SJCRH30 (cell line): ENCODE measurements at regions not wholly inside any gene's neighbourhood (a gene's known extent, or its start where the extent isn't known, plus 50 kb on each side); places are given as distances from the start of the nearest gene placed in this dataset.

ENCODE experiments used
- DNase-seq, 2 experiments: peaks; one replicate each; pipeline ENCODE4 v3.0.0-alpha.2; 2015 to 2020
- H3K27ac ChIP-seq: fragments of 250-450 bp; sonication (Bioruptor Pico); 2 replicates; pipeline ENCODE4 v1.5.1; 2020; ENCODE audit warnings: mild to moderate bottlenecking, moderate library complexity
- H3K27me3 ChIP-seq: fragments of 250-450 bp; sonication (Bioruptor Pico); 2 replicates; pipeline ENCODE4 v1.5.1; 2020; ENCODE audit warnings: mild to moderate bottlenecking, moderate library complexity
- H3K36me3 ChIP-seq: fragments of 250-450 bp; sonication (Bioruptor Pico); 2 replicates; pipeline ENCODE4 v1.5.1; 2020; ENCODE audit warnings: mild to moderate bottlenecking, moderate library complexity
- H3K4me1 ChIP-seq: fragments of 250-450 bp; sonication (Bioruptor Pico); 2 replicates; pipeline ENCODE4 v1.5.1; 2020; ENCODE audit warnings: mild to moderate bottlenecking, moderate library complexity
- H3K4me3 ChIP-seq: fragments of 250-450 bp; sonication (Bioruptor Pico); 2 replicates; pipeline ENCODE4 v1.5.1; 2020; ENCODE audit warnings: mild to moderate bottlenecking, moderate library complexity
- H3K9me3 ChIP-seq: fragments of 250-450 bp; sonication (Bioruptor Pico); replicated peaks from 2 replicates; pipeline ENCODE4 v1.5.1; 2020; ENCODE audit warnings: mild to moderate bottlenecking, moderate library complexity

GRCh38 chr12:105970885-105971284 is 167.9 kb downstream of the NUAK1 start:
- H3K36me3 ChIP-seq = no peaks in the 10 kb centered on the region
- no peaks in the 10 kb centered on the region for H3K27me3 ChIP-seq
- H3K27ac ChIP-seq = no peak overlapping the region
- DNase-seq = no peak
- no peaks in the 10 kb centered on the region for H3K9me3 ChIP-seq
- peaks cover 11% of the 10 kb centered on the region; the same call in 1 of the 2 replicates for H3K4me1 ChIP-seq
- H3K4me3 ChIP-seq = no peak overlapping the region

- Histone ChIP-seq H3K27me3 (no peaks in the 10 kb centered on the region), H3K27ac (no peak overlapping the region), H3K36me3 (no peaks in the 10 kb centered on the region), H3K4me1 (peaks cover 5% of the 10 kb centered on the region; the same call in 1 of the 2 replicates), H3K4me3 (no peak overlapping the region), H3K9me3 (no peaks in the 10 kb centered on the region)
- DNase-seq = no peak
Observed at GRCh38 chr12:105974738-105975137, 164.0 kb downstream of the NUAK1 start.

GRCh38 chr12:105975351-105975750 is 163.4 kb downstream of the NUAK1 start:
- H3K27me3 ChIP-seq = no peaks in the 10 kb centered on the region

GRCh38 chr12:105977236-105977635 is 161.5 kb downstream of the NUAK1 start:
- Histone ChIP-seq H3K9me3 (no peaks in the 10 kb centered on the region), H3K4me3 (no peak overlapping the region), H3K27ac (no peak overlapping the region), H3K36me3 (no peaks in the 10 kb centered on the region), H3K27me3 (no peaks in the 10 kb centered on the region), H3K4me1 (peaks cover 5% of the 10 kb centered on the region; the same call in 1 of the 2 replicates)
- DNase-seq = no peak

More at GRCh38 chr12:105975351-105975750, 163.4 kb downstream of the NUAK1 start:
- DNase-seq = no peak
- Histone ChIP-seq H3K9me3 (no peaks in the 10 kb centered on the region), H3K36me3 (no peaks in the 10 kb centered on the region), H3K27ac (no peak overlapping the region), H3K4me1 (peaks cover 5% of the 10 kb centered on the region; the same call in 1 of the 2 replicates), H3K4me3 (no peak overlapping the region)

GRCh38 chr12:105977652-105978051 is 161.1 kb downstream of the NUAK1 start:
- H3K27me3 ChIP-seq = no peaks in the 10 kb centered on the region
- no peaks in the 10 kb centered on the region for H3K36me3 ChIP-seq
- H3K27ac ChIP-seq = no peak overlapping the region
- peaks cover 5% of the 10 kb centered on the region; the same call in 1 of the 2 replicates for H3K4me1 ChIP-seq
- H3K9me3 ChIP-seq = no peaks in the 10 kb centered on the region
- no peak for DNase-seq
- H3K4me3 ChIP-seq = no peak overlapping the region

DNA sequence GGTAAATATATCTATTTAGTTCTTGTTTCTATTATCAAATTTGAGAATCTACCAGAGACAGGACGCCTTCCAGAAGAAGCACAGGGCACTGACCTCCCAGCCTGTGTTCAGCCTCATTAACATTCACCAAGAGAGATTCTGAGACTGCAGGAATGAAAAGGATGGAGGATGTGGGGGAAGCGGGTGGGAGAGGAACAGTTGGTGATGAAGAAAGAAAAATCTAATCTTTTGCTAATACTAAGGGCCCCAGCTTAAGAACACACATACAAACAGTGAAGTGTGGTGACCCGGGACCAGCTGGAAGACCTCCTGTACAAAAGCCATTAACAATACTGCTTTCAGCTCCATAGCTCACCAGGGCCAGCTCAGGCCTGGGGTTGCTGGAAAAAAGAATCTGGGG is 160.5 kb downstream of the NUAK1 start:
- H3K36me3 ChIP-seq = no peaks in the 10 kb centered on the region
- H3K27ac ChIP-seq = no peak overlapping the region

DNA sequence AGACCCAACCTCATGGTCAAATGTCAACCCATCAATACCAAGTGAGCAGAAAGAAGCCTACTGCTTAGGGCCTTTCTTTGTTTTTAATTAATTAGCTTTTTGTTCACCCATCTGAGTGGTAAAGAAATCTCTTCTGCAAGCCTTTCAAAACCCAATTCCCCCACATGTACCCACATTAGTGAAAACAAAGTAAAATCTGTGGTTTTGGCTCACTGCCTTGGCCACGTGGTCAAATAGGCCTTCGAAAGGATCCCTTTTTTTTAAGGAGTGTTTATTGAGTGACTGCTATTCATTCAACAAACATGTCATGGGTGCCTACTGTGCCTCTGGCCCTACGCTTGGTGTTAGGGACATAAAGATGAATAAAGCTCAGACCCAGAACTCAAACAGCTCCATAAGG is 160.1 kb downstream of the NUAK1 start:
- no peak overlapping the region for H3K4me3 ChIP-seq
- H3K9me3 ChIP-seq = no peaks in the 10 kb centered on the region
- H3K36me3 ChIP-seq = no peaks in the 10 kb centered on the region
- H3K27ac ChIP-seq = no peak overlapping the region
- peak in 1 of 2 experiments; percentile 24 for DNase-seq
- peaks cover 12% of the 10 kb centered on the region for H3K4me1 ChIP-seq
- H3K27me3 ChIP-seq = no peaks in the 10 kb centered on the region

More for the DNA sequence above, 160.5 kb downstream of the NUAK1 start:
- H3K4me1 ChIP-seq = peaks cover 8% of the 10 kb centered on the region; the same call in 1 of the 2 replicates
- no peak overlapping the region for H3K4me3 ChIP-seq
- H3K9me3 ChIP-seq = no peaks in the 10 kb centered on the region
- peak in 1 of 2 experiments; percentile 13 for DNase-seq
- no peaks in the 10 kb centered on the region for H3K27me3 ChIP-seq

- no peak for DNase-seq
- no peak overlapping the region for H3K4me3 ChIP-seq
- H3K9me3 ChIP-seq = no peaks in the 10 kb centered on the region
- no peaks in the 10 kb centered on the region for H3K27me3 ChIP-seq
- H3K36me3 ChIP-seq = no peaks in the 10 kb centered on the region
- peaks cover 20% of the 10 kb centered on the region for H3K4me1 ChIP-seq
- H3K27ac ChIP-seq = no peak overlapping the region
Observed at GRCh38 chr12:105980085-105980484, 158.7 kb downstream of the NUAK1 start.

GRCh38 chr12:105980533-105980932 is 158.2 kb downstream of the NUAK1 start:
- DNase-seq = no peak
- Histone ChIP-seq H3K4me1 (peaks cover 20% of the 10 kb centered on the region), H3K27ac (no peak overlapping the region)

GRCh38 chr12:105982022-105982421 is 156.7 kb downstream of the NUAK1 start:
- Histone ChIP-seq H3K4me3 (no peak overlapping the region), H3K9me3 (no peaks in the 10 kb centered on the region)

More at GRCh38 chr12:105980533-105980932, 158.2 kb downstream of the NUAK1 start:
- Histone ChIP-seq H3K9me3 (no peaks in the 10 kb centered on the region), H3K36me3 (no peaks in the 10 kb centered on the region), H3K4me3 (no peak overlapping the region), H3K27me3 (no peaks in the 10 kb centered on the region)

DNA sequence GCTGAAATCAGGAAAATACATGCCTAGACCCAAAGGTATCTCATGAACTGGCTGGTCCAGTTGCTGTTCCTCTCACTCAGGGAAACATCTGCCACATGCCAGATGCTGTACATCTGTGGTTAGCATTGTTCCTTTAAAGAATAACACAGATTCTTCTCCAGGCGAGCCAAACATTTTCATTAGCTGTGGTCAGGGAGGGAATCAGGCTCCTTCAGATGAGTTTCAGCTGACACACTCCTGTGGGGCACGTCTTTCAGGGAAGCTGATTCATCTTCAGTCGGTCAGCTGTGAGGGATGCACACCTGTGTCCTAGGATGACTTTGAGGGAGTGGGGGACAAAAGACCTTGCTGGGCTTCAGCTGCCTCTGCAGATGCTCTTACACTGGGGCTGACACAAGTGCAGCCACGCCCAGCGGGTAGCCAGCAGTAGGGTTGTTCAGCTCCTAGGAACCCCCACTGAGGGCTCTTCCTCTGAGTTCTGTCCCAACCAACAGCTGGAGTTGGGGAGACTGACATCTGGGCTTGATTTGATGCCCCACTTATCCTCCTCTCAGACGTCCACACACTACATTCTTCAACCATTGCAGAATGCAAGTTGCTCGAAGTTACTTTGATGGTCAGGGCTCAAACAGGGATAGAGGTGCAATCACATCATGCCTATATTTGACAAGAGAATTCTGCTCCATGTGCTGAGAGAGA is 155.0 kb downstream of the NUAK1 start:
- Histone ChIP-seq H3K4me3 (no peak overlapping the region), H3K27me3 (no peaks in the 10 kb centered on the region), H3K4me1 (peaks cover 14% of the 10 kb centered on the region), H3K9me3 (no peaks in the 10 kb centered on the region), H3K36me3 (no peaks in the 10 kb centered on the region), H3K27ac (peak overlapping the region; percentile 27; the same call in 1 of the 2 replicates)
- peak; percentile 31 to 39 for DNase-seq

More at GRCh38 chr12:105982022-105982421, 156.7 kb downstream of the NUAK1 start:
- no peak for DNase-seq
- Histone ChIP-seq H3K27ac (no peak overlapping the region), H3K4me1 (peaks cover 20% of the 10 kb centered on the region), H3K36me3 (no peaks in the 10 kb centered on the region), H3K27me3 (no peaks in the 10 kb centered on the region)

DNA sequence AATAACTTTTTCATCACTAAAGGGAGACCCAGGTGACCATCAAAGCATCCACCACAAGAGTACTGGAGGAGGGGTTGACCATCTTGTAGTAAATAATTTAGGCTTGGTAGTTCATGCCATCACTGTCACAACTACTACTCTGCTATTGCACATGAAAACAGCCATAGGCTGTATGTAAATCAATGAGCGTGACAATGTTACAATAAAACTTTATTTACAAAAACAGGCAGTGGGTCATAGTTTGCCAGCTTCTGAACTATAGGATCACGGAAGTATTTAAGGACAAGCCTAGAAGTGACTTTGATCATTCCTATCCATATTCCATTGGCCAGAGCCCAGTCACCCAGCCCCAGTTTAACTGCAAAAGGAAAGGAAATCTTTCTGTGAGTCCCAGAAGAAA is 153.4 kb downstream of the NUAK1 start:
- no peak for DNase-seq
- Histone ChIP-seq H3K27me3 (no peaks in the 10 kb centered on the region), H3K4me1 (peaks cover 14% of the 10 kb centered on the region), H3K27ac (no peak overlapping the region), H3K36me3 (no peaks in the 10 kb centered on the region), H3K4me3 (no peak overlapping the region), H3K9me3 (no peaks in the 10 kb centered on the region)

- no peak overlapping the region for H3K27ac ChIP-seq
- no peaks in the 10 kb centered on the region for H3K36me3 ChIP-seq
- no peaks in the 10 kb centered on the region for H3K27me3 ChIP-seq
- no peaks in the 10 kb centered on the region for H3K9me3 ChIP-seq
- H3K4me1 ChIP-seq = peaks cover 14% of the 10 kb centered on the region
- no peak for DNase-seq
- no peak overlapping the region for H3K4me3 ChIP-seq
Observed at GRCh38 chr12:105986779-105987684, 151.7 kb downstream of the NUAK1 start.

DNA sequence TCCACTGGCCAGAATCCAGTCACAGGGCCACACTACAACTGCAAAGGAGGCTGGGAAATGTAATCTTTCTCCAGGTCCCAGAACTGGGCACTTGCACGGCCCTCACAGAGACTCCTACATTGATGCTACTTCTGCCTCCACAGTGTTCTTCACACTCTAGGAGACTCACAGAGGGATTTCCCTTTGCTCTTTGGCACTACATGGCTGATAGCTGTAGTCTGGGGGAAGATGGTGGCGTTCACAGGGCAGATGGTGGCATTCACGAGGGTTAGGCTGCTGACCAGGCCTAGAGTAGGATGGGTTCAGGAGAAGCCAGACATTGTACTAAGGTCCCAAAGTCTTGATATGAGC is 151.1 kb downstream of the NUAK1 start:
- Histone ChIP-seq H3K4me1 (peaks cover 18% of the 10 kb centered on the region), H3K36me3 (no peaks in the 10 kb centered on the region), H3K9me3 (no peaks in the 10 kb centered on the region), H3K4me3 (no peak overlapping the region), H3K27me3 (no peaks in the 10 kb centered on the region), H3K27ac (no peak overlapping the region)
- DNase-seq = no peak
